ENCODE measurements at regions not wholly inside any gene's neighbourhood (a gene's known extent, or its start where the extent isn't known, plus 50 kb on each side); places are given as distances from the start of the nearest gene placed in this dataset.
"Not testable (repeated sequence)": the region's sequence is repeated elsewhere in the genome, so short reads cannot be mapped to it uniquely, and the experiment has no call there.

DNA sequence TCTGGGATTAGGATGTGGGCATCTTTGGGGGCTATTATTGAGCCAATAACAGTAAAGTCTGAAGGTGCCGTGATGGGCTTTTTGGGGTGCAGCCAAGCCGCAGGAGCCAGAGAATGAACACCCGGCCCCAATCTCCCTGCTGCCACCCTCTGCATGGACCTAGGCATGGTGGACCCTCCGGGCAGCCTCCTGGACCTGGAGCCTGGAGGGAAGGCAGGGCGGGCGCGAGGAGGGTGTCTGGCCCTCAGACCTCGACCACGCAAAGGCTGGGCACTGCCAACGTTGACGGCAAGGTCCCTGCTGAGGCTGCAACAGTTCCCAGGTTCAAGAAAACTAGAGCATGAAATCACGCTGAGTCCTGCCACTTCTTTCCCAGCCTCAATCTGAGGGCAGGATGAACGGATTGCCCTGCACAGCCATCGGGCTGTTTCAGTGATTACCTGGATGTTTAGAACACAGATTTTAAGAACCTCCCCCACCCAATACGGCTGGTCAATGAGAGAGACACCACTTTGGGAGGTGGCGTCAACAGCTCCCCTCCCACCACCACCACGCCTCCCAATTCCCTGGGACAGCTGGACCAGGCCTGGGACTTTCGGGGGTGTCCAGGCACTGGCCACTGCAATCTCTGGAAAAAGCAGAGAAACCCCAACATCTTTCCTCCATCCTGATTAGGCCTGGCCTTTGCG is 147.4 kb downstream of the NPIPB11 start:
- not testable (repeated sequence) for DNase-seq (ENCODE audit: low spot score)

GRCh38 chr16:29257419-29258336 is 148.8 kb downstream of the NPIPB11 start:
- DNase-seq (ENCODE audit: low spot score): not testable (repeated sequence)

- no peak for DNase-seq (ENCODE audit: low spot score)
Observed at GRCh38 chr16:29256501-29256981, 150.0 kb downstream of the NPIPB11 start.

GRCh38 chr16:29255957-29256356 is 150.6 kb downstream of the NPIPB11 start:
- not testable (repeated sequence) for DNase-seq (ENCODE audit: low spot score)

GRCh38 chr16:29255496-29255796 is 151.1 kb downstream of the NPIPB11 start:
- DNase-seq (ENCODE audit: low spot score): not testable (repeated sequence)

GRCh38 chr16:29254676-29255495 is 151.6 kb downstream of the NPIPB11 start:
- DNase-seq (ENCODE audit: low spot score): no peak

DNA sequence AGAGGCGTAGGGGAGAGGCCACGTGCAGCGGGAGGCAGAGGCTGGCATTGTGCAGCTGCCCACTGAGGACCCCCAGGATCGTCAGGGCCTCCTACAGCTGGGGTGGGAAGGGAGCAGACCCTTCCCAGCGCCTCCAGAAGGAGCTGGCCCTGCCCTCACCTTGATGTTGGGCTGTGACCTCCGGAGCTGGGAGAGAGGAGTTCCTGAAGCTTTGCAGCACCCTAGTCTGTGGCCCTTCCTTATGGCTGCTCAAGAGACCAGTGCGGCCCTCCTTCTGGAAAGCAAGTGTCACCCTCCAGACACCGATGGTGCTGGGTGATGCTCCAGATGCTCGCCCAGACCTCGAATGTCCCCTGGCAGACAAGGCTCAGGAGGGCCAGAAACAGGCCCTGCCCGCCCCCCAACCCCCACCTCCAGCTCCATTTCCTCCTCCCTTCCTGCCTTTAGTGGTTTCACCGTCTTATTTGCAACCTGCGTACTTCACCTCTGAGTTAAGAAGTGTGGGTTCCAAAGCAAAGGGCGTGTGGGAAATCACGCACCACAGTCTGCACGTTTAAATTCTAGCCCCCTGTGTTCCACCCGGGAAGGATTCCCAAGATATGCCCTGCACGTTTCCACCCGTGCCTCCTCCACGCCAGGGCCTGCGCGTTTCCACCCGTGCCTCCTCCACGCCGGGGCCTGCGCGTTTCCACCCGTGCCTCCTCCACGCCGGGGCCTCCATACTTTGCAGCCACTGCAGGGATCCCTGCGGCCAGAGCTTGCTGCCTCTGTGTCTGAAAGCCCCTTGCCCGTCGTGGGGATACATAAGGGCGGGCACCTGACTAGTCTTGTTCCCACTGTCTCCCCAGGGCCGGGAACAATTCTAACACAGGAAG is 152.6 kb downstream of the NPIPB11 start:
- not testable (repeated sequence) for DNase-seq (ENCODE audit: low spot score)

- DNase-seq (ENCODE audit: low spot score): not testable (repeated sequence)
Observed at GRCh38 chr16:29253066-29253590, 153.4 kb downstream of the NPIPB11 start.

DNA sequence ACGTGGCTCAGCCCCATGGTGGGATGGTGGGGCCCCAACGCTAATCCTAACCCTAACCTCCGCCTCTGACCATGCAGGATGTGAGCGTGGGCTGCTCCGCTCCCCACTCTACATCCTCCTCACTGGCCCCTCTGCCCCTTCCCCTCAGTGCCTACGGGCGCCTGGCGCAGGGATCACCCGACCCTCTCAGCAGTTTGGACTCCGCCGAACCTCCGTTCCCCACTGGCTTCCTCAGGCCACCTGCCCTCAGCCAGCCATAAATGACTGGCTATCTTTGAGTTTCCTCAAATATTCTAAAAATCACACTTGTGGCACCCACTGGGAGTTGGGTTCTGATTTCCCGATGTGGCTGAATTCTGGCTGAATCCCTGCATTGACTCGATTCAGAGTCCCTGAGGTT is 154.2 kb downstream of the NPIPB11 start:
- DNase-seq (ENCODE audit: low spot score): not testable (repeated sequence)

DNA sequence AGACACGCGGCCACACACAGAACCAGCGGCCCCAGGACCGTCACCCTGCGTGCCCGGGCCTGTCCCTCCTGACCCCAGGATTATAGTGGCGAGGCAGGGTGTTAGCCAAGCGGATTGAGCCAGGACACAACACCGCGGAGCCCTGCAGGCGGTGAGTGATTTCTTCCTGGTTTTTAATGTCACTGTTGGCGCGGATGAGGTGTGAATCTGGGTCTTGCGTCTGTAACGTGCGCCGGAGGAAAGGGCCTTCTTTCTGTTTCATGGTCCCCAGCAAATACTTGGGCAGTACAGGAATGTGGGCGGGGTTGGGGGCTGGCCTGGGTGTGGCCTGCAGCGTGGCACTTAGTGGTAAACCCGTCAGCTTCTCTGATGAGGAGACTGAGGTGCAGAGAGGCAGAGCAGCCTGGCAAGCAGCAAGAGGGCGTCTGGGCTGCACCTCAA is 154.9 kb downstream of the NPIPB11 start:
- not testable (repeated sequence) for DNase-seq (ENCODE audit: low spot score)

GRCh38 chr16:29250923-29251434 is 155.5 kb downstream of the NPIPB11 start:
- DNase-seq (ENCODE audit: low spot score): not testable (repeated sequence)

DNA sequence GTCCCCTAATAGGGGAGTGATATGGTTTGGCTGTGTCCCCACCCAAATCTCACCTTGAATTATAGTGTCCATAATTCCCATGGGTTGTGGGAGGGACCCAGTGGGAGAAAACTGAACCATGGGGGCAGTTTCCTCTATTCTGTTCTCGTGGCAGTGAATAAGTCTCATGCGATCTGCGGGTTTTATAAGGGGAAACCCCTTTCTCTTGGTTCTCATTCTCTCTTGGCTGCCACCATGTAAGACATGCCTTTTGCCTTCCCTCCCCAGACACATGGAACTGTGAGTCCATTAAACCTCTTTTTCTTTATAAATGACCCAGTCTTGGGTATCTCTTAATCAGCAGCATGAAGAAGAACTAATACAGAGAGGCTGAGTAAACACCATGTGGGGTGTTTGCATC is 156.0 kb downstream of the NPIPB11 start:
- not testable (repeated sequence) for DNase-seq (ENCODE audit: low spot score)

DNA sequence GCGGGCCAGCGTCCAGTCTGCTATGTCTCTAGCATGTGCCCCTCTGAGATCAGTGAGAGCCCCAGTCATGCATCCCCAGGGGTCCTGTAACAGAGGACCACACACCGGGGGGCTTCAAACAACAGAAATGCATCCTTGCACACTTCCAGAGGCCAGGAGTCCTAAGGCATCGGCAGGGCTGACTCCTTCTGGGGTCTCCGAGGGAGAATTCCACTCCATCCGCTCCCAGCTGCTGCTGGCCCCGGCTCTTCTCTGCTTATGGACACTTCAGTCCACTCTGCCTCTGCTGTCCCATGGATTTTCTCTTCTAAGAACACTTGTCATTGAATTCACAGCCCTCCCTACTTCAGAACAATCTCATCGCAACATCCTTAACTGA is 157.6 kb downstream of the NPIPB11 start:
- DNase-seq (ENCODE audit: low spot score): not testable (repeated sequence)

DNA sequence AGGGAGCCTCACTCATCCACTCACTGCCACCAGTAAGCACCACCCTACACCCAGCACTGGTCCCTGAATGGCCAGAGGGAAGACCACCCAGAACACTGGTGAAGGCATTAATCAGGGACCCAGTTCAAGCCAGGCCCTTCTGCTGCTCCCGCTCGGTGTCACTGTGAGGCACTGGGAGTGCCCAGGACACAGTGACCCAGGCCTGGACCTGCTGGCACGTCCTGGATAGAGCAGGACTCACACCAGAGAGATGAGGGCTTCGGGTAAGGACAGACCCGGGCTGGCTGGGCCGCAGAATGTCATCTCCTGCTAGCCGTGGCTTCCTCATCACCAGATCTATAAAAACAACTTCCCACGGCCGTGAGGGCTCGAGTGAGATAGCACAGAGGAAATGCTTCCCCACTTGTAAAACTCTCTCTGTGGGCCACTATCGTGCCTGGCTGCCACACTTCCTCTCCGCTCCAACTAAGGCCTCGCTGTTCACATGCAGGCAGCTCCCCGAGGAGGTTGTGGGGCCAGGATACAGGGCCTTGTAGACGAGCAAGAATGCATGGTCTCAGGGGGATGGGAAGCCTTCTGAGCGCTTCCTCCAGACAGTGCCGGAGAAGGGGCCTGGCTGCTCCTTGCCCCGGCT is 158.1 kb downstream of the NPIPB11 start:
- not testable (repeated sequence) for DNase-seq (ENCODE audit: low spot score)

DNA sequence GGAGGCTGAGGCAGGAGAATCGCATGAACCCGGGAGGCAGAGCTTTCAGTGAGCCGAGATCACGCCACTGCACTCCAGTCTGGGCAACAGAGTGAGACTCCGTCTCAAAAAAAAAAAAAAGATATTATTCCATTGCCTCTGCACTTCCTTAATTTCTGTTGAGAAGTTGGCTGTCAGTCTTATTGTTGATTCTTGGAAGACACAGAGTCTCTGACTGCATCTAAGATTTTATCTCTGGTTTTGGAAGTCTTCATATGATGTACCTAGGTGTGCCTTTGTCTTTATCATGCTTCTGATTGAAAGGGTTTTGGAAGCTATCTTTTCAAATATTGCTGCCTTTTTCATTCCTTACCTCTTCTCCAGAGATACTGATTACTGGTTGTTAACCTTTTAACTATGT is 160.4 kb downstream of the NPIPB11 start:
- DNase-seq (ENCODE audit: low spot score): not testable (repeated sequence)

- DNase-seq (ENCODE audit: low spot score): no peak
Observed at GRCh38 chr16:29237971-29238370, 168.5 kb downstream of the NPIPB11 start.

DNA sequence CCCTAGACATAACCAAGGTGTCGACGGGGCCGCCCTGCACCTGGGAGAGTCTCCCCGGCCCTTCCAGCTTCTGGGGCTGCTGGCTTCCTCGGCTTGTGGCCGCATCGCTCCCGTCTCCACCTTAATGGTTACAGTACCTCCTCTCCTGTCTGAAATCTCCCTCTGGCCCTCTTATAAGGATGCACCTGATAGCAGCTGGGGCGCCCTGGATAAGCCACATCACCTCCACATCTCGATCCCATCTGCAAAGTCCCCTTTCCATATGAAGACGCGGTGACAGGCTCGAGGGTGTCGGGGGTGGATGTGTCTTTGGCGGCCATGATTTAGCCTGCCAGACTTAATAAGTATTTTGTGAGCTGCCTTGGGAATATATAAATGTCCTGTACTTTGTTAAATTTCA is 169.0 kb downstream of the NPIPB11 start:
- DNase-seq (ENCODE audit: low spot score): not testable (repeated sequence)

DNA sequence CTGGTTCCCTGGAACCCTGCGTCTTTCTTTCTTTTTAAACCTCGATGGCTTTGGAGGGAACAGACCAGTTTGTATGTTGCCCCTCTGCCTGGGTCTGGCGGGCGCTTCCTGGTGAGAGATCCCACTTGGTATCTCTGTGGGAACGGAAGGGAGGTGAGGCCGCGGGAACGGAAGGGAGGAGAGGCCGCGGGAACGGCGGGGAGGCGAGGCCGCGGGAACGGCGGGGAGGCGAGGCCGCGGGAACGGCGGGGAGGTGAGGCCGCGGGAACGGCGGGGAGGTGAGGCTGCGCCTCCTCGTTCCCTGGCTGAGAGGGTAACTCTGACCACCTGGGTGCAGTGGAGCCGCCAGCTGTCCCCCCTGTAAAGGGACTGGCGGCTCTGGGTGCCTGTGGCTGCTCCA is 169.5 kb downstream of the NPIPB11 start:
- not testable (repeated sequence) for DNase-seq (ENCODE audit: low spot score)

- DNase-seq (ENCODE audit: low spot score): not testable (repeated sequence)
Observed at GRCh38 chr16:29235836-29236370, 170.6 kb downstream of the NPIPB11 start.

Data from D341Med (cell line).